ENCODE measurements at regions not wholly inside any gene's neighbourhood (a gene's known extent, or its start where the extent isn't known, plus 50 kb on each side); places are given as distances from the start of the nearest gene placed in this dataset.

DNA sequence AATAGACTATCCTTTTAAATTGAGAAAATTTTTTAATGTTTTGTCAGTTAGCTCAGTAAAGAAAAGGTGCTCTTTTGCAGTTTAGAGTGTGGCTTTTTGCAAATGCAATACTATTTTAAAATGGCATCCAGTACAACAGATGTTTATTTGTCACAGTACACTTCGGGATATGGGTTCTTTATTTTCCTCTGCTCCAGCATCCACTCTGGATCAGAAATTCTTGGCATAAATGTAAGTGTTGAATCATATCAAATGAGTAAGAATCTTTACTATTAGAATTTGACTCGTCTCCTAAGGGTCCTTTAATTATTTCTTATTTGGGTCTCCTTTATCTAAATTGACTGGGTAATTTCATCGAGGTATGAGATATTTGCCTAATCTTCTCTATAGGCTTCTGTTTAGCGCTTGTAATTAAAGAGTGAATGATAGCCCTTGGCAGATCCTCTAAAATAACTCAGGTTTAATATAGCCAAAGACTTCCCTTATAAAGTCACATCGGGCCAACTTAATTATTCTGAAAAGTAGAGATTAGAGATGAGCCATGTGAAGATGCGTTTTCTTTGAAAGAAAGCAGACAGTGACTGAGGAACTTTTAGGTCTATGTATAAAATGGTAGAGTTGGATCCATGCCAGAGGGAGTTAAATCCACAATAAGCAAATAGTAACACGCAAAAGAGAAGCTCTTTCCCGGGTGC is 132.7 kb downstream of the CASP12 start:
- Mint-ChIP-seq H3K27ac (ENCODE audit: unreplicated experiment) (no peak overlapping the region), H3K4me3 (no peak overlapping the region)
- TF ChIP-seq, protein P1, sequence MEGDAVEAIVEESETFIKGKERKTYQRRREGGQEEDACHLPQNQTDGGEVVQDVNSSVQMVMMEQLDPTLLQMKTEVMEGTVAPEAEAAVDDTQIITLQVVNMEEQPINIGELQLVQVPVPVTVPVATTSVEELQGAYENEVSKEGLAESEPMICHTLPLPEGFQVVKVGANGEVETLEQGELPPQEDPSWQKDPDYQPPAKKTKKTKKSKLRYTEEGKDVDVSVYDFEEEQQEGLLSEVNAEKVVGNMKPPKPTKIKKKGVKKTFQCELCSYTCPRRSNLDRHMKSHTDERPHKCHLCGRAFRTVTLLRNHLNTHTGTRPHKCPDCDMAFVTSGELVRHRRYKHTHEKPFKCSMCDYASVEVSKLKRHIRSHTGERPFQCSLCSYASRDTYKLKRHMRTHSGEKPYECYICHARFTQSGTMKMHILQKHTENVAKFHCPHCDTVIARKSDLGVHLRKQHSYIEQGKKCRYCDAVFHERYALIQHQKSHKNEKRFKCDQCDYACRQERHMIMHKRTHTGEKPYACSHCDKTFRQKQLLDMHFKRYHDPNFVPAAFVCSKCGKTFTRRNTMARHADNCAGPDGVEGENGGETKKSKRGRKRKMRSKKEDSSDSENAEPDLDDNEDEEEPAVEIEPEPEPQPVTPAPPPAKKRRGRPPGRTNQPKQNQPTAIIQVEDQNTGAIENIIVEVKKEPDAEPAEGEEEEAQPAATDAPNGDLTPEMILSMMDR (conservative IDR thresholded peaks at IDR 0.05): no peak

DNA sequence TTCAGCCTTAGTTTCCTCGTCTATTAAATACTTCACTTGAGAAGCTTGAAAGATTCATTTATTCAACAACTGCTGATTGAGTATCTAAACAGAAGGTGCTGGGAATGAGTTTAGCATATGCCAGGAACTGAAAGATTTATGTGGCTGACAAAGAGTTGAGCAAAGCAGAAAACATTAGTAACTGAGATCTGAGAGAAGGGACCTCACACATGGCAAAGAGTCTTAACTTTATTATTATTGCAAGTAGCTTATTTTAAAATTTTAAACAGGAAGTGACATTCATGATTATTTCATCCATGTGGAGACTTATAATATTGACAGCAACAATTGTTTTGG is 133.6 kb downstream of the CASP12 start:
- H3K9me3 Mint-ChIP-seq: peaks cover 11% of the 10 kb centered on the region
- no peak overlapping the region for H3K4me3 Mint-ChIP-seq
- DNase-seq (ENCODE audit: low read depth, low spot score): no peak
- peaks cover 5% of the 10 kb centered on the region for H3K36me3 Mint-ChIP-seq (ENCODE audit: low read depth)
- no peaks in the 10 kb centered on the region for H3K4me1 Mint-ChIP-seq
- no peaks in the 10 kb centered on the region for H3K27me3 Mint-ChIP-seq (ENCODE audit: low read depth)
- H3K27ac Mint-ChIP-seq (ENCODE audit: unreplicated experiment): no peak overlapping the region
- TF ChIP-seq, protein P1 (conservative IDR thresholded peaks at IDR 0.05): no peak

More for the DNA sequence above, 132.7 kb downstream of the CASP12 start:
- no peaks in the 10 kb centered on the region for H3K4me1 Mint-ChIP-seq
- no peaks in the 10 kb centered on the region for H3K27me3 Mint-ChIP-seq (ENCODE audit: low read depth)
- H3K9me3 Mint-ChIP-seq: peaks cover 4% of the 10 kb centered on the region
- H3K36me3 Mint-ChIP-seq (ENCODE audit: low read depth): no peaks in the 10 kb centered on the region
- DNase-seq (ENCODE audit: low read depth, low spot score): no peak

DNA sequence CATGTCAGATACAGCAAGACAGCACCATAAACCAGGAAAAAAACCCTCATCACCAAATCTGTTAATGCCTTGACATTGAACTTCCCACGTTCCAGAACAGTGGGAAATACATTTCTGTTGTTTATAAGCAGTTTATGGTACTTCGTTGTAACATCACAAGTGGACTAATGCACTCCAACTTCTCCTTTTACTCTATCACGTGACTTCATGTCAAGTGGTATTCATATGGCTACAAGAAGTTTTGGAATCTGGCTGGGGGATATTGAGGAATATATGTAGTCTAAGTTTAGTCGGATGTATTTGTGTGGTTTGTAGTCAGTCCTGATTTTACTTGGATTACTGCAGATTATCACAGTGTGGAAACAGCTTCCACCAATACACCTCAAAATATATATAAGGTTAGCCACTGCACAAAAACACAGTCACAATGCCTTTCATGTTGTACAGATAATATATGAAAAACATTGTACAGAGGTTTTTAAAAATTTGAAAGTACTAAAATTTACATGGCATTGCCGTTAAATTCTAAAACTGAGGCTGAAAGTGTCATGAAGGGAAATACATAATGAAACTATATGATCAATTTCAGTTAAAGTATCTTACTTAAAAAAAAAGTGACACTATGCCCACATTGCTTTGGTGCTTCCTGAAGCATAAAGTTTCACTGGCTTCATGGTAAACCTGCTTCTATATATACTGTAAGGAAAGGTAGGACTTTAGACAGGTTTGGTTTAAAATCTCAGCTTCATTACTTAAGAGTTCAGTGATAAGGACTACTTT is 134.1 kb downstream of the CASP12 start:
- Mint-ChIP-seq H3K27me3 (ENCODE audit: low read depth) (no peaks in the 10 kb centered on the region), H3K4me3 (no peak overlapping the region), H3K36me3 (ENCODE audit: low read depth) (peaks cover 7% of the 10 kb centered on the region), H3K4me1 (no peaks in the 10 kb centered on the region), H3K9me3 (peaks cover 17% of the 10 kb centered on the region), H3K27ac (ENCODE audit: unreplicated experiment) (no peak overlapping the region)
- DNase-seq (ENCODE audit: low read depth, low spot score): no peak
- TF ChIP-seq, protein P1 (conservative IDR thresholded peaks at IDR 0.05): no peak

DNA sequence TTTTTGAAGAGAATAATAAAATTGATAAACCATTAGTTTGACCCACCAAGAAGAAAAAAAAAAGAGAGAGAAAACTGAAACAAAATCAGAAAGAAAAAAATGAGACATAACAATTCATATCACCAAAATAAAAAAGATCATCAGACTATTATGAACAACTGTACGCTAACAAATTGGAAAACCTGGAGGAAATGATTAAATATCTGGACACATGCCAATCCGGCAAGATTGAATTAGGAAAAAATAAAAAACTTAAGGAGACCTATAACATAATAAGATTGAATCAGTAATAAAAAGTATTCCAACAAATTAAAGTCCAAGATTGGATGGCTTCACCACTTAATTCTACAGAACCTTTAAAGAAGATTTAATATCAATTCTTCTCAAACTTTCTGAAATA is 136.7 kb downstream of the CASP12 start:
- H3K4me1 Mint-ChIP-seq: no peaks in the 10 kb centered on the region
- TF ChIP-seq, protein P1 (conservative IDR thresholded peaks at IDR 0.05): no peak

DNA sequence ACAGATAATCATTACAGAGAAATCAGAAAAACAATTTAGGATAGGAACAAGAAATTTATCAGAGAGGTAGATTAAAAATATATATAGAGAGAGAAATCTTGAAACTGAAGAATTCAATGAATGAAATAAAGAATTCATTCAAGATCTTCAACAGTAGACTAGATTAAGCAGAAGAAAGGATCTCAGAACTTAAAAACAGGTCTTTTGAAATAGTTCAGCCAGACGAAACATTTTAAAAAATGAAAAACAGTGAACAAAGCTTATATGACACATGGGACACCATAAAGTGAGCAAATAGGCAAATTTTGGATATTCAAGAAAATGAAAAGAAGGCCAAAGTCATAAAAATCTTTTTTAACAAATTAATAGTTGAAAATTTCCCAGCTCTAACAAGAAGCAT is 138.8 kb downstream of the CASP12 start:
- DNase-seq (ENCODE audit: low read depth, low spot score): no peak
- Mint-ChIP-seq H3K4me3 (no peak overlapping the region), H3K27ac (ENCODE audit: unreplicated experiment) (no peak overlapping the region), H3K27me3 (ENCODE audit: low read depth) (no peaks in the 10 kb centered on the region), H3K36me3 (ENCODE audit: low read depth) (peaks cover 7% of the 10 kb centered on the region), H3K4me1 (no peaks in the 10 kb centered on the region), H3K9me3 (peaks cover 18% of the 10 kb centered on the region)
- TF ChIP-seq, protein P1 (conservative IDR thresholded peaks at IDR 0.05): no peak

More for the DNA sequence above, 136.7 kb downstream of the CASP12 start:
- no peak overlapping the region for H3K4me3 Mint-ChIP-seq
- no peak overlapping the region for H3K27ac Mint-ChIP-seq (ENCODE audit: unreplicated experiment)
- no peaks in the 10 kb centered on the region for H3K27me3 Mint-ChIP-seq (ENCODE audit: low read depth)
- DNase-seq (ENCODE audit: low read depth, low spot score): no peak
- peaks cover 7% of the 10 kb centered on the region for H3K36me3 Mint-ChIP-seq (ENCODE audit: low read depth)
- H3K9me3 Mint-ChIP-seq: peaks cover 18% of the 10 kb centered on the region
